LNCAP (cell line): ENCODE measurements at regions not wholly inside any gene's neighbourhood (a gene's known extent, or its start where the extent isn't known, plus 50 kb on each side); places are given as distances from the start of the nearest gene placed in this dataset.

Experiments
- CTCF ChIP-seq: fragments of 450-650 bp; IDR thresholded peaks from 2 replicates; pipeline ENCODE4 v1.5.1; 2017; ENCODE audit warnings: mild to moderate bottlenecking

- TF ChIP-seq CTCF, result no peak
These were observed 603.8 kb downstream of the CDH8 start for GRCh38 chr16:61432421-61432820.

GRCh38 chr16:61421111-61421510 is 615.1 kb downstream of the CDH8 start:
- TF ChIP-seq CTCF, result no peak

GRCh38 chr16:61419791-61420190 is 616.4 kb downstream of the CDH8 start:
- no peak for TF ChIP-seq CTCF

- no peak for TF ChIP-seq CTCF
These were observed 621.1 kb downstream of the CDH8 start for GRCh38 chr16:61415126-61415525.

GRCh38 chr16:61413021-61413420 is 623.2 kb downstream of the CDH8 start:
- no peak for TF ChIP-seq CTCF

GRCh38 chr16:61412562-61412961 is 623.7 kb downstream of the CDH8 start:
- TF ChIP-seq CTCF, result no peak

GRCh38 chr16:61409604-61410003 is 626.6 kb downstream of the CDH8 start:
- no peak for TF ChIP-seq CTCF

GRCh38 chr16:61403386-61403785 is 632.9 kb downstream of the CDH8 start:
- TF ChIP-seq CTCF, result no peak
